ENCODE measurements at regions not wholly inside any gene's neighbourhood (a gene's known extent, or its start where the extent isn't known, plus 50 kb on each side); places are given as distances from the start of the nearest gene placed in this dataset.

- H3K27ac Mint-ChIP-seq = no peak overlapping the region
Measured at GRCh38 chr14:88992011-88992410, 167.6 kb downstream of the TTC8 start.

GRCh38 chr14:88993946-88994345, 169.5 kb downstream of the TTC8 start:
- no peaks in the 10 kb centered on the region for H3K36me3 Mint-ChIP-seq (ENCODE audit: low read depth)
- Histone ChIP-seq H3K4me2 (no peak overlapping the region), H3K9me2 (ENCODE audit: insufficient read depth) (peaks cover 4% of the 10 kb centered on the region; the same call in 1 of the 2 replicates), H2AFZ (no peak overlapping the region), H3F3A (replicated peaks; ENCODE audit: low read depth) (no peaks in the 10 kb centered on the region), H3K79me2 (replicated peaks; ENCODE audit: insufficient read depth) (no peaks in the 10 kb centered on the region), H3K4me3 (no peak overlapping the region), H4K20me1 (replicated peaks; ENCODE audit: insufficient read depth) (no peaks in the 10 kb centered on the region), H3K36me3 (ENCODE audit: insufficient read depth) (no peaks in the 10 kb centered on the region), H3K4me1 (ENCODE audit: insufficient read depth) (no peaks in the 10 kb centered on the region), H3K27me3 (ENCODE audit: insufficient read depth) (no peaks in the 10 kb centered on the region), H3K27ac (ENCODE audit: low read depth) (no peak overlapping the region)
- no peaks in the 10 kb centered on the region for H3K9me3 Mint-ChIP-seq
- H3K4me1 Mint-ChIP-seq = no peaks in the 10 kb centered on the region
- DNase-seq (ENCODE audit: low spot score) = no peak
- peaks cover 4% of the 10 kb centered on the region for H3K27me3 Mint-ChIP-seq (ENCODE audit: insufficient read depth, low read depth, poor library complexity)
- no peak overlapping the region for H3K27ac Mint-ChIP-seq
- H3K4me3 Mint-ChIP-seq = no peak overlapping the region
- no peak for ATAC-seq
- no peak for TF ChIP-seq CREB1 (CRISPR knock-in tag; IDR thresholded peaks at IDR 0.05; ENCODE audit: low read depth)
- TF ChIP-seq CTCF (conservative IDR thresholded peaks at IDR 0.05; ENCODE audit: low read depth in 2 of 2) = no peak
- no peak for TF ChIP-seq ZNF114 (CRISPR knock-in tag; IDR thresholded peaks at IDR 0.05)
- no peak for TF ChIP-seq ETS1 (IDR thresholded peaks at IDR 0.05)
- no peak for TF ChIP-seq STAT1 (IDR thresholded peaks at IDR 0.05; ENCODE audit: unreplicated experiment)
- no peak for TF ChIP-seq REST (IDR thresholded peaks at IDR 0.05; ENCODE audit: unreplicated experiment)
- no peak for TF ChIP-seq JUNB (IDR thresholded peaks at IDR 0.05; ENCODE audit: unreplicated experiment)
- no peak for TF ChIP-seq EZH2phosphoT487 (IDR thresholded peaks at IDR 0.05; ENCODE audit: unreplicated experiment)
- TF ChIP-seq NANOG (IDR thresholded peaks at IDR 0.05; ENCODE audit: borderline replicate concordance) = no peak
- TF ChIP-seq ZNF331 (CRISPR knock-in tag; IDR thresholded peaks at IDR 0.05; ENCODE audit: low read depth) = no peak

More at GRCh38 chr14:88992011-88992410, 167.6 kb downstream of the TTC8 start:
- Histone ChIP-seq H3K4me3 (no peak overlapping the region), H2AFZ (no peak overlapping the region), H3K36me3 (ENCODE audit: insufficient read depth) (no peaks in the 10 kb centered on the region), H3K9me2 (ENCODE audit: insufficient read depth) (peaks cover 8% of the 10 kb centered on the region; the same call in 1 of the 2 replicates), H3K4me1 (ENCODE audit: insufficient read depth) (no peaks in the 10 kb centered on the region), H3K79me2 (replicated peaks; ENCODE audit: insufficient read depth) (no peaks in the 10 kb centered on the region), H3K27ac (ENCODE audit: low read depth) (no peak overlapping the region), H4K20me1 (replicated peaks; ENCODE audit: insufficient read depth) (no peaks in the 10 kb centered on the region), H3K27me3 (ENCODE audit: insufficient read depth) (no peaks in the 10 kb centered on the region), H3K4me2 (no peak overlapping the region), H3F3A (replicated peaks; ENCODE audit: low read depth) (no peaks in the 10 kb centered on the region)
- Mint-ChIP-seq H3K4me3 (no peak overlapping the region), H3K27me3 (ENCODE audit: insufficient read depth, low read depth, poor library complexity) (no peaks in the 10 kb centered on the region), H3K9me3 (no peaks in the 10 kb centered on the region), H3K36me3 (ENCODE audit: low read depth) (no peaks in the 10 kb centered on the region), H3K4me1 (no peaks in the 10 kb centered on the region)
- no peak for TF ChIP-seq EZH2phosphoT487 (IDR thresholded peaks at IDR 0.05; ENCODE audit: unreplicated experiment)
- DNase-seq (ENCODE audit: low spot score) (no peak), ATAC-seq (no peak)

All from GM23338 (cell line).